Endodermal cell (in vitro differentiated cells): ENCODE measurements at regions not wholly inside any gene's neighbourhood (a gene's known extent, or its start where the extent isn't known, plus 50 kb on each side); places are given as distances from the start of the nearest gene placed in this dataset.

ENCODE experiments used
- DNase-seq: peaks from one replicate; pipeline ENCODE4 v3.0.0-alpha.2; 2017
- H3K27ac ChIP-seq: 2 replicates; pipeline ENCODE4 v1.5.1; 2013; ENCODE audit warnings: mild to moderate bottlenecking, low read depth, low read length, moderate library complexity
- H3K27me3 ChIP-seq: 2 replicates; pipeline ENCODE4 v1.6.1; 2013; ENCODE audit warnings: mild to moderate bottlenecking, low read length, moderate library complexity; ENCODE audit not compliant: insufficient read depth, control insufficient read depth, poor library complexity, severe bottlenecking
- H3K36me3 ChIP-seq: 2 replicates; pipeline ENCODE4 v1.7.0; 2013; ENCODE audit warnings: mild to moderate bottlenecking, low read length, moderate library complexity; ENCODE audit not compliant: control insufficient read depth, insufficient read depth
- H3K4me1 ChIP-seq: one replicate; pipeline ENCODE4 v1.7.0; 2013; ENCODE audit warnings: low read length; ENCODE audit not compliant: control insufficient read depth, insufficient read depth
- H3K4me3 ChIP-seq: 2 replicates; pipeline ENCODE4 v1.5.1; 2013; ENCODE audit warnings: mild to moderate bottlenecking, low read length, moderate library complexity
- H3K9ac ChIP-seq: 2 replicates; pipeline ENCODE4 v1.6.1; 2013; ENCODE audit warnings: mild to moderate bottlenecking, low read length, moderate library complexity; ENCODE audit not compliant: poor library complexity, severe bottlenecking; ENCODE audit errors: extremely low read depth
- H3K9me3 ChIP-seq: 2 replicates; pipeline ENCODE4 v1.6.1; 2013; ENCODE audit warnings: mild to moderate bottlenecking, low read length, moderate library complexity; ENCODE audit not compliant: control insufficient read depth
- H3K27ac Mint-ChIP-seq: 2 replicates; pipeline ENCODE4 v1.8.0; 2020; ENCODE audit warnings: mixed read lengths
- H3K27me3 Mint-ChIP-seq: 2 replicates; pipeline ENCODE4 v1.8.0; 2021; ENCODE audit warnings: mild to moderate bottlenecking, mixed read lengths; ENCODE audit not compliant: insufficient read depth
- H3K36me3 Mint-ChIP-seq: 2 replicates; pipeline ENCODE4 v1.8.0; 2020; ENCODE audit warnings: low read depth, mixed read lengths
- H3K4me1 Mint-ChIP-seq: 2 replicates; pipeline ENCODE4 v1.8.0; 2020; ENCODE audit warnings: mixed read lengths
- H3K4me3 Mint-ChIP-seq: 2 replicates; pipeline ENCODE4 v1.8.0; 2020; ENCODE audit warnings: mild to moderate bottlenecking, moderate library complexity, mixed read lengths
- H3K9me3 Mint-ChIP-seq: 2 replicates; pipeline ENCODE4 v1.8.0; 2020; ENCODE audit warnings: mild to moderate bottlenecking, mixed read lengths
- CTCF ChIP-seq: fragments of 200-600 bp; sonication (generic); conservative IDR thresholded peaks from 2 replicates; pipeline ENCODE4 v1.5.0; 2021; ENCODE audit warnings: antibody characterized with exemption, mild to moderate bottlenecking
- WGBS, 2 experiments: methylation state at CpG; one replicate each; pipeline versions ENCODE4 v1.1.5 to v1.1.7; 2013; ENCODE audit warnings: missing lambda C conversion rate in 2 of 2, mixed read lengths in 1 of 2; ENCODE audit not compliant: insufficient coverage in 1 of 2, insufficient read length in 1 of 2; 5-methylcytosine and 5-hydroxymethylcytosine counted together

- no peak overlapping the region for H3K27ac Mint-ChIP-seq
- Histone ChIP-seq H3K27ac (no peak overlapping the region), H3K4me3 (no peak overlapping the region), H3K9ac (no peak overlapping the region), H3K9me3 (no peaks in the 10 kb centered on the region), H3K36me3 (no peaks in the 10 kb centered on the region), H3K27me3 (no peaks in the 10 kb centered on the region), H3K4me1 (no peaks in the 10 kb centered on the region)
- peaks cover 5% of the 10 kb centered on the region for H3K27me3 Mint-ChIP-seq
- TF ChIP-seq CTCF: no peak
- no peaks in the 10 kb centered on the region for H3K4me1 Mint-ChIP-seq
- H3K9me3 Mint-ChIP-seq: no peaks in the 10 kb centered on the region
- DNase-seq: no peak
- H3K4me3 Mint-ChIP-seq: no peak overlapping the region
- WGBS, 2 experiments: 90 to 94% methylated on average over 5 to 6 of the region's 6 CpGs
- no peaks in the 10 kb centered on the region for H3K36me3 Mint-ChIP-seq
Observed at GRCh38 chr15:96553931-96554330, 223.4 kb downstream of the NR2F2 start.

- TF ChIP-seq CTCF: no peak
- Histone ChIP-seq H3K27me3 (no peaks in the 10 kb centered on the region), H3K4me3 (no peak overlapping the region), H3K9me3 (no peaks in the 10 kb centered on the region), H3K4me1 (no peaks in the 10 kb centered on the region), H3K27ac (no peak overlapping the region), H3K36me3 (no peaks in the 10 kb centered on the region), H3K9ac (no peak overlapping the region)
- Mint-ChIP-seq H3K27ac (no peak overlapping the region), H3K4me3 (no peak overlapping the region), H3K36me3 (no peaks in the 10 kb centered on the region), H3K27me3 (peaks cover 5% of the 10 kb centered on the region), H3K9me3 (no peaks in the 10 kb centered on the region), H3K4me1 (no peaks in the 10 kb centered on the region)
- no peak for DNase-seq
Observed at GRCh38 chr15:96554541-96554940, 224.0 kb downstream of the NR2F2 start.

GRCh38 chr15:96559087-96559486 lies 228.6 kb downstream of the NR2F2 start:
- H3K9me3 Mint-ChIP-seq: peaks cover 6% of the 10 kb centered on the region
- H3K27ac Mint-ChIP-seq: no peak overlapping the region
- Histone ChIP-seq H3K27ac (no peak overlapping the region), H3K36me3 (no peaks in the 10 kb centered on the region), H3K4me1 (no peaks in the 10 kb centered on the region), H3K9me3 (no peaks in the 10 kb centered on the region), H3K9ac (no peak overlapping the region), H3K4me3 (no peak overlapping the region), H3K27me3 (no peaks in the 10 kb centered on the region)
- H3K27me3 Mint-ChIP-seq: peaks cover 5% of the 10 kb centered on the region
- DNase-seq: no peak
- WGBS, 2 experiments: 88 to 93% methylated on average over 1 of the region's 1 CpG
- no peaks in the 10 kb centered on the region for H3K36me3 Mint-ChIP-seq
- H3K4me1 Mint-ChIP-seq: no peaks in the 10 kb centered on the region
- no peak for TF ChIP-seq CTCF
- H3K4me3 Mint-ChIP-seq: no peak overlapping the region
